ENCODE measurements at regions not wholly inside any gene's neighbourhood (a gene's known extent, or its start where the extent isn't known, plus 50 kb on each side); places are given as distances from the start of the nearest gene placed in this dataset.

GRCh38 chr18:61093965-61094364 lies 239.3 kb upstream of the CDH20 start:
- no peak for TF ChIP-seq CTCF (IDR thresholded peaks at IDR 0.05; ENCODE audit: low read depth, low read length, missing input control)
- no peak for TF ChIP-seq REST (IDR thresholded peaks at IDR 0.05)
- TF ChIP-seq JUND (IDR thresholded peaks at IDR 0.05), result no peak
- TF ChIP-seq GABPA (IDR thresholded peaks at IDR 0.05 in 1 of 2, conservative IDR thresholded peaks at IDR 0.05 in 1 of 2), result no peak
